GM12878 (cell line): ENCODE measurements at regions not wholly inside any gene's neighbourhood (a gene's known extent, or its start where the extent isn't known, plus 50 kb on each side); places are given as distances from the start of the nearest gene placed in this dataset.

Source experiments
- ATAC-seq: fragments of 200-7000 bp; cut with Tn5 transposase; 3 replicates; pipeline ENCODE4 v1.9.1; 2020; ENCODE audit warnings: mild to moderate bottlenecking, moderate library complexity
- BruUV-seq: library from RNA; stranded (reverse); fragments of 400-500 nt; replicated peaks from 2 replicates; lab custom pipeline; 2021; lab: Mats Ljungman, UMichigan
- CTCF ChIA-PET: fragments of 300-600 bp; sonication (Branson Sonifier 250); formaldehyde crosslinking; extraction: SDS; loops from one replicate; lab custom pipeline; 2021; ENCODE audit warnings: inconsistent platforms; lab: Yijun Ruan, JAX
- POLR2A ChIA-PET: fragments of 350-600 bp; formaldehyde crosslinking; extraction: SDS; loops from one replicate; lab custom pipeline; 2021; ENCODE audit warnings: inconsistent platforms; lab: Charles Lee
- RAD21 ChIA-PET: fragments of 300-600 bp; sonication (Branson Sonifier 250); formaldehyde crosslinking; loops from one replicate; lab custom pipeline; 2023; ENCODE audit warnings: antibody characterized with exemption; ENCODE audit not compliant: unreplicated experiment; lab: Charles Lee
- SMC1A ChIA-PET: fragments of 300-600 bp; sonication (Branson Sonifier 250); formaldehyde crosslinking; loops from one replicate; lab custom pipeline; 2023; ENCODE audit not compliant: unreplicated experiment, uncharacterized antibody; lab: Charles Lee
- DNase-seq: peaks from one replicate; pipeline ENCODE4 v3.0.0-alpha.2; 2011; ENCODE audit warnings: low read depth, low spot score
- FAIRE-seq: peaks from 3 replicates; lab custom pipeline; 2011; peaks lifted over from hg19 to GRCh38; lab: Jason Lieb, UNC
- H2AFZ ChIP-seq: 2 replicates; pipeline ENCODE4 v1.6.0; 2011; ENCODE audit warnings: low read depth, low read length, control low read depth; ENCODE audit not compliant: control insufficient read depth
- H3K27ac ChIP-seq: 2 replicates; pipeline ENCODE4 v1.5.1; 2011; ENCODE audit warnings: control low read depth; ENCODE audit not compliant: control insufficient read depth, insufficient read depth
- H3K27me3 ChIP-seq, 2 experiments: replicated peaks in 1 of 2; 2 replicates each; pipeline versions ENCODE4 v1.6.0 to v1.6.1; 2011; ENCODE audit warnings: low read length in 1 of 2; ENCODE audit not compliant: control insufficient read depth in 2 of 2, insufficient read depth in 2 of 2
- H3K36me3 ChIP-seq, 2 experiments: 2 replicates each; pipeline ENCODE4 v1.5.1; 2011; ENCODE audit warnings: low read length in 1 of 2; ENCODE audit not compliant: control insufficient read depth in 2 of 2, insufficient read depth in 2 of 2
- H3K4me1 ChIP-seq: 2 replicates; pipeline ENCODE4 v1.6.1; 2011; ENCODE audit warnings: mild to moderate bottlenecking, low read length, moderate library complexity, mixed read lengths; ENCODE audit not compliant: control insufficient read depth, insufficient read depth
- H3K4me2 ChIP-seq: 2 replicates; pipeline ENCODE4 v1.6.0; 2011; ENCODE audit warnings: control low read depth; ENCODE audit not compliant: control insufficient read depth, insufficient read depth
- H3K4me3 ChIP-seq: fragments of 200-600 bp; sonication (generic); 2 replicates; pipeline ENCODE4 v1.5.1; 2016
- H3K79me2 ChIP-seq: 2 replicates; pipeline ENCODE4 v1.6.0; 2011; ENCODE audit warnings: low read length; ENCODE audit not compliant: control insufficient read depth, insufficient read depth
- H3K9ac ChIP-seq: 2 replicates; pipeline ENCODE4 v1.8.0; 2011; ENCODE audit warnings: low read length, control low read depth, mixed read lengths; ENCODE audit not compliant: control insufficient read depth, insufficient read depth
- H3K9me3 ChIP-seq: replicated peaks from 3 replicates; pipeline ENCODE4 v1.5.1; 2011; ENCODE audit warnings: mild to moderate bottlenecking, low read length; ENCODE audit not compliant: control insufficient read depth, insufficient read depth
- H4K20me1 ChIP-seq: 2 replicates; pipeline ENCODE4 v1.6.0; 2011; ENCODE audit not compliant: control insufficient read depth, insufficient read depth
- CBFB ChIP-seq: IDR thresholded peaks from 2 replicates; pipeline ENCODE4 v1.6.1; 2016; ENCODE audit warnings: antibody characterized with exemption, low read depth
- E4F1 ChIP-seq: fragments of 450-650 bp; IDR thresholded peaks from 2 replicates; pipeline ENCODE4 v1.6.1; 2018; ENCODE audit warnings: borderline replicate concordance, mild to moderate bottlenecking; ENCODE audit not compliant: partially characterized antibody
- KAT2A ChIP-seq: conservative IDR thresholded peaks from 2 replicates; pipeline ENCODE4 v1.6.1; 2011; ENCODE audit warnings: low read depth, low read length; ENCODE audit not compliant: control insufficient read depth
- MXI1 ChIP-seq: fragments of 150-350 bp; IDR thresholded peaks from 2 replicates; pipeline ENCODE4 v1.6.1; 2011; ENCODE audit warnings: low read depth, mild to moderate bottlenecking, inconsistent platforms, low read length, improper control_type of control experiment
- NFIC ChIP-seq: IDR thresholded peaks from 2 replicates; pipeline ENCODE4 v1.6.1; 2012; ENCODE audit warnings: low read depth, mild to moderate bottlenecking, inconsistent platforms, low read length, moderate library complexity
- NR2C1 ChIP-seq: fragments of 450-650 bp; IDR thresholded peaks from 2 replicates; pipeline ENCODE4 v1.6.1; 2017; ENCODE audit warnings: antibody characterized with exemption, mild to moderate bottlenecking, moderate library complexity
- NR2F1 ChIP-seq: fragments of 450-650 bp; conservative IDR thresholded peaks from 2 replicates; pipeline ENCODE4 v1.6.1; 2017; ENCODE audit warnings: mild to moderate bottlenecking
- RUNX3 ChIP-seq: IDR thresholded peaks from 2 replicates; pipeline ENCODE4 v1.6.1; 2012; ENCODE audit warnings: low read length, inconsistent platforms
- SPI1 ChIP-seq: IDR thresholded peaks from 2 replicates; pipeline ENCODE4 v1.6.1; 2011; ENCODE audit warnings: low read depth, mild to moderate bottlenecking, low read length, moderate library complexity, borderline replicate concordance; ENCODE audit not compliant: insufficient read depth
- SUPT20H ChIP-seq: IDR thresholded peaks from 2 replicates; pipeline ENCODE4 v1.6.1; 2011; ENCODE audit warnings: low read depth, mild to moderate bottlenecking, low read length, moderate library complexity, borderline replicate concordance; ENCODE audit not compliant: control insufficient read depth
- WGBS: methylation state at CpG from one replicate; pipeline ENCODE4 v1.1.6; 2016; ENCODE audit warnings: low lambda C conversion rate; ENCODE audit not compliant: insufficient replicate concordance, insufficient coverage; ENCODE audit errors: missing lambda C conversion rate; 5-methylcytosine and 5-hydroxymethylcytosine counted together
- in situ Hi-C: fragments of 300-500 bp; cut with MboI; formaldehyde crosslinking; loops from 9 replicates; pipeline ENCODE4 v1.14.3; 2018; ENCODE audit warnings: mixed read lengths
- intact Hi-C: fragments of 100-400 bp; cut with micrococcal nuclease; formaldehyde crosslinking; loops from one replicate; pipeline ENCODE4 v1.14.2; 2022; ENCODE audit not compliant: unreplicated experiment
- TF ChIP-seq, protein P1 (sequence below): fragments of 450-650 bp; IDR thresholded peaks from 2 replicates; pipeline ENCODE4 v1.6.1; 2016; ENCODE audit warnings: mild to moderate bottlenecking

DNA sequence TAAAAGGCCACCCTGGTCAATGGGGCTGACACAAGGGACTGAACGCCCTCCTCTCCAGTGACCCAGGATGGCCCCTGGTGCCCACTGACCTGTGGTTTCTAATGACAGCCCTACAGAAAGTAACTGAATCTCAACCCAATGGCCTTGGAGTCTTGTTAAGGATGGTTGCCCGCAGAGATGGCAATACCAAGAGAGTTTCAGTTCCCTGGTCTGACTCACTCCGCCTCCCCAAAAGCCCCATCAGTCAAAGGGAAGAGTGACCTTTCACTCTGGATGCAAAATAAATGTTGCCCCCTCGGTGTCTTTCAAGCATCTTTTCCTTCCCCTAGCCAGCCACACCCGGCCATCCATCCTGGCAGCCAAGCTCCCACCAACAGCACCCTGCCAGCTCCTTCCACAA is 57.7 kb upstream of the ISX start:
- FAIRE-seq (no peak), DNase-seq (peak; percentile 41)
- no peaks in the 10 kb centered on the region for H3K27me3 ChIP-seq
- CTCF ChIA-PET, result no interaction called here
- no peaks in the 10 kb centered on the region; the same call in 2 of the 3 replicates for H3K9me3 ChIP-seq
- no peaks in the 10 kb centered on the region for H3K79me2 ChIP-seq
- WGBS, result 3% methylated on average over 5 of the region's 5 CpGs
- no TSS peak for BruUV-seq
- no peaks in the 10 kb centered on the region for H4K20me1 ChIP-seq
- H3K4me1 ChIP-seq, result peaks cover 9% of the 10 kb centered on the region
- intact Hi-C loops, result no loop called here
- no peak overlapping the region for H3K4me2 ChIP-seq
- TF ChIP-seq E4F1, result no peak
- TF ChIP-seq MXI1, result no peak
- TF ChIP-seq, protein P1, sequence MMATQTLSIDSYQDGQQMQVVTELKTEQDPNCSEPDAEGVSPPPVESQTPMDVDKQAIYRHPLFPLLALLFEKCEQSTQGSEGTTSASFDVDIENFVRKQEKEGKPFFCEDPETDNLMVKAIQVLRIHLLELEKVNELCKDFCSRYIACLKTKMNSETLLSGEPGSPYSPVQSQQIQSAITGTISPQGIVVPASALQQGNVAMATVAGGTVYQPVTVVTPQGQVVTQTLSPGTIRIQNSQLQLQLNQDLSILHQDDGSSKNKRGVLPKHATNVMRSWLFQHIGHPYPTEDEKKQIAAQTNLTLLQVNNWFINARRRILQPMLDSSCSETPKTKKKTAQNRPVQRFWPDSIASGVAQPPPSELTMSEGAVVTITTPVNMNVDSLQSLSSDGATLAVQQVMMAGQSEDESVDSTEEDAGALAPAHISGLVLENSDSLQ, result peak; percentile 55
- peak; percentile 81 for TF ChIP-seq SPI1
- TF ChIP-seq KAT2A, result no peak
- no peak for TF ChIP-seq SUPT20H
- no peak for TF ChIP-seq NFIC
- TF ChIP-seq NR2F1, result peak; percentile 75
- no peak for TF ChIP-seq CBFB
- TF ChIP-seq NR2C1, result peak; percentile 23; the same call in 1 of the 2 replicates
- TF ChIP-seq RUNX3, result peak; percentile 24; the same call in 1 of the 2 replicates
- TF ChIP-seq, all 136 proteins: peak for 5
- Histone ChIP-seq H3K4me3 (no peak overlapping the region), H3K27ac (no peak overlapping the region), H3K36me3 (no peaks in the 10 kb centered on the region), H2AFZ (no peak overlapping the region), H3K9ac (no peak overlapping the region)
- ChIA-PET SMC1A (no interaction called here), POLR2A (no interaction called here), RAD21 (no interaction called here)
- ATAC-seq, result peak; percentile 90
- in situ Hi-C loops, result no loop called here
